Lower lobe of right lung (tissue), 2 donors: ENCODE measurements at regions not wholly inside any gene's neighbourhood (a gene's known extent, or its start where the extent isn't known, plus 50 kb on each side); places are given as distances from the start of the nearest gene placed in this dataset.

Experiments used
- ATAC-seq, 2 donors: fragments of 200-7000 bp; cut with Tn5 transposase; one replicate each; pipeline ENCODE4 v1.9.1; 2020 to 2022; ENCODE audit warnings: mild to moderate bottlenecking in 2 of 2, moderate library complexity in 2 of 2
- DNase-seq: peaks from one replicate; pipeline ENCODE4 v3.0.0-alpha.2; 2020
- H3K27ac ChIP-seq: fragments of 200-600 bp; one replicate; pipeline ENCODE4 v1.8.0; 2022
- H3K27me3 ChIP-seq: fragments of 200-600 bp; one replicate; pipeline ENCODE4 v1.8.0; 2022; ENCODE audit warnings: low read depth
- H3K36me3 ChIP-seq: fragments of 200-600 bp; one replicate; pipeline ENCODE4 v1.8.0; 2022; ENCODE audit warnings: mild to moderate bottlenecking
- H3K4me1 ChIP-seq: fragments of 200-600 bp; one replicate; pipeline ENCODE4 v1.8.0; 2022
- H3K4me3 ChIP-seq: fragments of 200-600 bp; one replicate; pipeline ENCODE4 v1.8.0; 2022; ENCODE audit warnings: mild to moderate bottlenecking
- H3K9me3 ChIP-seq: fragments of 200-600 bp; one replicate; pipeline ENCODE4 v1.8.0; 2022
- CTCF ChIP-seq: fragments of 200-600 bp; IDR thresholded peaks from one replicate; pipeline ENCODE4 v1.8.0; 2022; ENCODE audit warnings: antibody characterized with exemption, mild to moderate bottlenecking
- intact Hi-C: fragments of 100-400 bp; cut with DNase I; formaldehyde crosslinking; loops from one replicate; pipeline ENCODE4 v1.11.0; 2022
- donor health status: DM: no; HTN: yes; CAD: no; lungs with severe emphysema.

DNA sequence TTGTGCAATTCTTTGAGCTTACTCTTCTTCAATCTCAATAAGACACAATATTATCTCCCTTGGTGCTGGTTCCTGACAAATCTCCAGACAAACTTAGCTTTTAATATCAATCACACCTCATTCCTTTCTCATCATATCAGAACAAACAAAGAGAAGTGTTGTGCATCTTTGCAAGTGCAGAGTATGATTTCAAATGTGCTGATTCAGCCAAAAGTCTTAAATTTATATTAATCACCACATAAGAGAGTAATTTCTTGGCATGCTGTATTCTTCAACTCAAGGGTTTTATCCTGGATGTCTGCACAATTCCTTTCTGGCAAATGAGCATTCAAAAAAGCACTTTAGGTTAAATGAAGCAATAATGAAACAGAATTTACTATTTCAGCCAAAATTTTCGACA lies 877.8 kb downstream of the ANKRD7 start:
- Histone ChIP-seq H3K27ac (no peak overlapping the region), H3K27me3 (no peaks in the 10 kb centered on the region), H3K9me3 (no peaks in the 10 kb centered on the region), H3K36me3 (no peaks in the 10 kb centered on the region), H3K4me1 (no peaks in the 10 kb centered on the region), H3K4me3 (no peak overlapping the region)
- ATAC-seq (no peak), DNase-seq (no peak)
- intact Hi-C loops: no loop called here
- TF ChIP-seq CTCF: no peak

DNA sequence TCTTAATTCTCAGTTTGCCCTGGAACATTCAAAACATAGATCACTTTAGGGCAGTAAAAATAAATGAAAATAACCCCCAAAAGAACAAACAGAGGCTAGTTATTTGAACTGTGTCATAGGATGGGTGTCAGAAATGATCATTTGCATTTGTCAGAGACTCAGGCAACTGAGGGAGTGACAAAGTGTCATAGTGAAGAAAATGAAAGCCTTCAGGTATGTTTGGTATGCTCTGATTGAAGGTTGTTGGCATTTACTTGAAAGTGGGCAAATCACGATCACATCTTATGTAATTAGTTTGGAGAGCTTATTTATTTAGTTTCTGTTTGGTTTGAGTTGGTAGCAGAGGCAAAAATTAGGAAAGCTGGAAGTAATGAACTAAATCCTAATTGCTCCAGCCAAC lies 880.9 kb downstream of the ANKRD7 start:
- intact Hi-C loops: no loop called here
- H3K36me3 ChIP-seq: no peaks in the 10 kb centered on the region
- ATAC-seq (peak; percentile 46 to 63), DNase-seq (no peak)
- H3K4me1 ChIP-seq: no peaks in the 10 kb centered on the region
- H3K27me3 ChIP-seq: no peaks in the 10 kb centered on the region
- no peaks in the 10 kb centered on the region for H3K9me3 ChIP-seq
- H3K4me3 ChIP-seq: no peak overlapping the region
- no peak for TF ChIP-seq CTCF
- no peak overlapping the region for H3K27ac ChIP-seq

- intact Hi-C loops: no loop called here
- H3K4me1 ChIP-seq: no peaks in the 10 kb centered on the region
- H3K9me3 ChIP-seq: no peaks in the 10 kb centered on the region
- DNase-seq (no peak), ATAC-seq (no peak)
- TF ChIP-seq CTCF: no peak
- H3K27me3 ChIP-seq: no peaks in the 10 kb centered on the region
- H3K4me3 ChIP-seq: no peak overlapping the region
- H3K27ac ChIP-seq: no peak overlapping the region
- H3K36me3 ChIP-seq: no peaks in the 10 kb centered on the region
Measured at GRCh38 chr7:119123326-119123725, 898.8 kb downstream of the ANKRD7 start.

- Histone ChIP-seq H3K4me1 (no peaks in the 10 kb centered on the region), H3K27ac (no peak overlapping the region), H3K4me3 (no peak overlapping the region), H3K36me3 (no peaks in the 10 kb centered on the region), H3K27me3 (no peaks in the 10 kb centered on the region), H3K9me3 (no peaks in the 10 kb centered on the region)
- ATAC-seq: no peak
- intact Hi-C loops: no loop called here
- no peak for DNase-seq
- no peak for TF ChIP-seq CTCF
Measured at GRCh38 chr7:119127706-119128105, 903.2 kb downstream of the ANKRD7 start.

GRCh38 chr7:119132436-119132835 lies 907.9 kb downstream of the ANKRD7 start:
- H3K4me1 ChIP-seq: no peaks in the 10 kb centered on the region
- H3K27ac ChIP-seq: no peak overlapping the region
- intact Hi-C loops: no loop called here
- H3K36me3 ChIP-seq: no peaks in the 10 kb centered on the region
- no peak for ATAC-seq
- TF ChIP-seq CTCF: no peak
- H3K4me3 ChIP-seq: no peak overlapping the region
- no peaks in the 10 kb centered on the region for H3K27me3 ChIP-seq
- no peaks in the 10 kb centered on the region for H3K9me3 ChIP-seq
- no peak for DNase-seq

- intact Hi-C loops: no loop called here
- no peak for TF ChIP-seq CTCF
- H3K27ac ChIP-seq: no peak overlapping the region
- no peak for ATAC-seq
- H3K4me3 ChIP-seq: no peak overlapping the region
- no peak for DNase-seq
- H3K4me1 ChIP-seq: no peaks in the 10 kb centered on the region
- H3K9me3 ChIP-seq: peaks cover 7% of the 10 kb centered on the region
- no peaks in the 10 kb centered on the region for H3K27me3 ChIP-seq
- no peaks in the 10 kb centered on the region for H3K36me3 ChIP-seq
Measured at GRCh38 chr7:119167431-119167830, 942.9 kb downstream of the ANKRD7 start.
